ENCODE measurements at regions not wholly inside any gene's neighbourhood (a gene's known extent, or its start where the extent isn't known, plus 50 kb on each side); places are given as distances from the start of the nearest gene placed in this dataset.

- no peak overlapping the region for H2AFZ ChIP-seq (ENCODE audit: low read depth, low read length)
- peaks cover 3% of the 10 kb centered on the region for H3K27me3 Mint-ChIP-seq (ENCODE audit: low read depth, unreplicated experiment)
- peaks cover 5% of the 10 kb centered on the region for H3K9me3 ChIP-seq (ENCODE audit: insufficient read depth, low read depth, low read length)
- no peak overlapping the region for H3K27ac ChIP-seq (ENCODE audit: low read depth, low read length)
- H3K4me2 ChIP-seq (ENCODE audit: low read length): no peak overlapping the region
- no peaks in the 10 kb centered on the region for H3K36me3 ChIP-seq (ENCODE audit: insufficient read depth, low read length)
- peaks cover 14% of the 10 kb centered on the region for H3K4me1 ChIP-seq (ENCODE audit: insufficient read depth, low read length)
- H3K9me3 Mint-ChIP-seq (ENCODE audit: unreplicated experiment): peaks cover 10% of the 10 kb centered on the region
- H3K9ac ChIP-seq (ENCODE audit: low read length): no peak overlapping the region
- TF ChIP-seq EZH2 (IDR thresholded peaks at IDR 0.05; ENCODE audit: insufficient read depth, low read length): no peak
- TF ChIP-seq, protein P1, sequence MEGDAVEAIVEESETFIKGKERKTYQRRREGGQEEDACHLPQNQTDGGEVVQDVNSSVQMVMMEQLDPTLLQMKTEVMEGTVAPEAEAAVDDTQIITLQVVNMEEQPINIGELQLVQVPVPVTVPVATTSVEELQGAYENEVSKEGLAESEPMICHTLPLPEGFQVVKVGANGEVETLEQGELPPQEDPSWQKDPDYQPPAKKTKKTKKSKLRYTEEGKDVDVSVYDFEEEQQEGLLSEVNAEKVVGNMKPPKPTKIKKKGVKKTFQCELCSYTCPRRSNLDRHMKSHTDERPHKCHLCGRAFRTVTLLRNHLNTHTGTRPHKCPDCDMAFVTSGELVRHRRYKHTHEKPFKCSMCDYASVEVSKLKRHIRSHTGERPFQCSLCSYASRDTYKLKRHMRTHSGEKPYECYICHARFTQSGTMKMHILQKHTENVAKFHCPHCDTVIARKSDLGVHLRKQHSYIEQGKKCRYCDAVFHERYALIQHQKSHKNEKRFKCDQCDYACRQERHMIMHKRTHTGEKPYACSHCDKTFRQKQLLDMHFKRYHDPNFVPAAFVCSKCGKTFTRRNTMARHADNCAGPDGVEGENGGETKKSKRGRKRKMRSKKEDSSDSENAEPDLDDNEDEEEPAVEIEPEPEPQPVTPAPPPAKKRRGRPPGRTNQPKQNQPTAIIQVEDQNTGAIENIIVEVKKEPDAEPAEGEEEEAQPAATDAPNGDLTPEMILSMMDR (IDR thresholded peaks at IDR 0.05; ENCODE audit: insufficient read depth, low read depth, low read length): no peak
- FAIRE-seq (no peak), DNase-seq (ENCODE audit: low read depth) (no peak)
- H3K4me3 ChIP-seq (ENCODE audit: insufficient read depth, low read depth, low read length): no peak overlapping the region
- no peaks in the 10 kb centered on the region for H3K27me3 ChIP-seq (ENCODE audit: insufficient read depth, low read length)
- H3K27ac Mint-ChIP-seq (ENCODE audit: unreplicated experiment): no peak overlapping the region
- no peaks in the 10 kb centered on the region for H4K20me1 ChIP-seq (ENCODE audit: insufficient read depth, low read length)
- no peaks in the 10 kb centered on the region for H3K79me2 ChIP-seq (ENCODE audit: insufficient read depth, low read length)
- no peaks in the 10 kb centered on the region for H3K4me1 Mint-ChIP-seq (ENCODE audit: low read depth, unreplicated experiment)
- peaks cover 2% of the 10 kb centered on the region for H3K36me3 Mint-ChIP-seq (ENCODE audit: low read depth, unreplicated experiment)
- no peak overlapping the region for H3K4me3 Mint-ChIP-seq (ENCODE audit: unreplicated experiment)
These were observed 91.3 kb downstream of the VCPKMT start for GRCh38 chr14:50025073-50025472.

- no peak for TF ChIP-seq EZH2 (IDR thresholded peaks at IDR 0.05; ENCODE audit: insufficient read depth, low read length)
- TF ChIP-seq, protein P1 (IDR thresholded peaks at IDR 0.05; ENCODE audit: insufficient read depth, low read depth, low read length): no peak
- Mint-ChIP-seq H3K27ac (ENCODE audit: unreplicated experiment) (no peak overlapping the region), H3K4me1 (ENCODE audit: low read depth, unreplicated experiment) (no peaks in the 10 kb centered on the region)
These were observed 90.6 kb downstream of the VCPKMT start for GRCh38 chr14:50025776-50026175.

GRCh38 chr14:50026396-50026795 is 90.0 kb downstream of the VCPKMT start:
- no peak for FAIRE-seq
- TF ChIP-seq, protein P1 (IDR thresholded peaks at IDR 0.05; ENCODE audit: insufficient read depth, low read depth, low read length): no peak
- no peak for TF ChIP-seq EZH2 (IDR thresholded peaks at IDR 0.05; ENCODE audit: insufficient read depth, low read length)
- H3K27me3 ChIP-seq (ENCODE audit: insufficient read depth, low read length): no peaks in the 10 kb centered on the region
- peaks cover 2% of the 10 kb centered on the region for H3K4me1 Mint-ChIP-seq (ENCODE audit: low read depth, unreplicated experiment)
- no peaks in the 10 kb centered on the region for H3K36me3 ChIP-seq (ENCODE audit: insufficient read depth, low read length)
- no peak overlapping the region for H3K9ac ChIP-seq (ENCODE audit: low read length)
- no peak overlapping the region for H3K4me3 ChIP-seq (ENCODE audit: insufficient read depth, low read depth, low read length)
- H2AFZ ChIP-seq (ENCODE audit: low read depth, low read length): no peak overlapping the region
- H3K4me2 ChIP-seq (ENCODE audit: low read length): no peak overlapping the region
- peaks cover 3% of the 10 kb centered on the region for H3K27me3 Mint-ChIP-seq (ENCODE audit: low read depth, unreplicated experiment)
- H3K27ac ChIP-seq (ENCODE audit: low read depth, low read length): no peak overlapping the region
- H4K20me1 ChIP-seq (ENCODE audit: insufficient read depth, low read length): no peaks in the 10 kb centered on the region
- no peak overlapping the region for H3K4me3 Mint-ChIP-seq (ENCODE audit: unreplicated experiment)
- H3K79me2 ChIP-seq (ENCODE audit: insufficient read depth, low read length): no peaks in the 10 kb centered on the region
- H3K9me3 ChIP-seq (ENCODE audit: insufficient read depth, low read depth, low read length): peaks cover 5% of the 10 kb centered on the region
- DNase-seq (ENCODE audit: low read depth): no peak
- H3K36me3 Mint-ChIP-seq (ENCODE audit: low read depth, unreplicated experiment): peaks cover 2% of the 10 kb centered on the region
- peaks cover 9% of the 10 kb centered on the region for H3K9me3 Mint-ChIP-seq (ENCODE audit: unreplicated experiment)
- no peak overlapping the region for H3K27ac Mint-ChIP-seq (ENCODE audit: unreplicated experiment)
- peaks cover 14% of the 10 kb centered on the region for H3K4me1 ChIP-seq (ENCODE audit: insufficient read depth, low read length)

More at GRCh38 chr14:50025776-50026175, 90.6 kb downstream of the VCPKMT start:
- Histone ChIP-seq H4K20me1 (ENCODE audit: insufficient read depth, low read length) (no peaks in the 10 kb centered on the region), H3K27ac (ENCODE audit: low read depth, low read length) (no peak overlapping the region), H3K9ac (ENCODE audit: low read length) (no peak overlapping the region), H3K27me3 (ENCODE audit: insufficient read depth, low read length) (no peaks in the 10 kb centered on the region), H3K9me3 (ENCODE audit: insufficient read depth, low read depth, low read length) (peaks cover 5% of the 10 kb centered on the region), H2AFZ (ENCODE audit: low read depth, low read length) (no peak overlapping the region), H3K4me2 (ENCODE audit: low read length) (no peak overlapping the region), H3K4me1 (ENCODE audit: insufficient read depth, low read length) (peaks cover 14% of the 10 kb centered on the region), H3K4me3 (ENCODE audit: insufficient read depth, low read depth, low read length) (no peak overlapping the region), H3K36me3 (ENCODE audit: insufficient read depth, low read length) (no peaks in the 10 kb centered on the region), H3K79me2 (ENCODE audit: insufficient read depth, low read length) (no peaks in the 10 kb centered on the region)
- Mint-ChIP-seq H3K4me3 (ENCODE audit: unreplicated experiment) (no peak overlapping the region), H3K9me3 (ENCODE audit: unreplicated experiment) (peaks cover 7% of the 10 kb centered on the region), H3K27me3 (ENCODE audit: low read depth, unreplicated experiment) (peaks cover 3% of the 10 kb centered on the region), H3K36me3 (ENCODE audit: low read depth, unreplicated experiment) (peaks cover 2% of the 10 kb centered on the region)
- DNase-seq (ENCODE audit: low read depth) (no peak), FAIRE-seq (no peak)

Measured in astrocyte (in vitro differentiated cells and primary cell).